OCI-LY3 (cell line): ENCODE measurements at regions not wholly inside any gene's neighbourhood (a gene's known extent, or its start where the extent isn't known, plus 50 kb on each side); places are given as distances from the start of the nearest gene placed in this dataset.

ENCODE experiments used
- CTCF ChIP-seq: fragments of 200-600, 300-600 bp; sonication (generic); IDR thresholded peaks from 2 replicates; pipeline ENCODE4 v1.5.1; 2014; ENCODE audit warnings: antibody characterized with exemption, low read length, low read depth
- EZH2phosphoT487 ChIP-seq: fragments of 200-600 bp; shearing (Covaris generic); IDR thresholded peaks from 2 replicates; pipeline ENCODE4 v1.6.1; 2018; ENCODE audit warnings: antibody characterized with exemption, mixed run types, low read depth

DNA sequence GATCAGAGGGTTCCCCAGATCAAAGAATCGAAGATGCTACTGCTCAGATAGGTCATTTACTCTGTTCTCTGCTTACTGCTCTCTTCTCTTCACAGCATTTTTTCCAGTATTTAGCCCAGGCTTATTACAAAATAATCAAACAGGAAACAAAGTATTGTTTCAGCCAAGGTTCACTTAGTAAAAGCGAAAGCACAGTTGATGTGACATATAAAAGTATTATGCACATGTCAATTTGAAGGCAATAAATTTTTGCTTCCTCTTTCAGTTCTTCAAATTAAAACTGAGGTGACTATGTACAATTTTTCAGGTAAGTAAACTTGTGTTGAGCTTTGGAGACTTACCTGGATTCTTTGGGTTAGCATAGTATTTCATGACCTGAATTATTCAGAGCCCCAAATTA is 262.8 kb upstream of the CHST9 start:
- TF ChIP-seq CTCF (no peak), EZH2phosphoT487 (no peak)
